CD4-positive, alpha-beta T cell treated with Interleukin-2 at 100 ng/mL for 4 hours (primary cell): ENCODE measurements at regions not wholly inside any gene's neighbourhood (a gene's known extent, or its start where the extent isn't known, plus 50 kb on each side); places are given as distances from the start of the nearest gene placed in this dataset.
"Not testable (repeated sequence)": the region's sequence is repeated elsewhere in the genome, so short reads cannot be mapped to it uniquely, and the experiment has no call there.

Source experiments
- DNase-seq: peaks from one replicate; pipeline ENCODE4 v3.0.0-alpha.2; 2020; ENCODE audit warnings: low spot score

DNA sequence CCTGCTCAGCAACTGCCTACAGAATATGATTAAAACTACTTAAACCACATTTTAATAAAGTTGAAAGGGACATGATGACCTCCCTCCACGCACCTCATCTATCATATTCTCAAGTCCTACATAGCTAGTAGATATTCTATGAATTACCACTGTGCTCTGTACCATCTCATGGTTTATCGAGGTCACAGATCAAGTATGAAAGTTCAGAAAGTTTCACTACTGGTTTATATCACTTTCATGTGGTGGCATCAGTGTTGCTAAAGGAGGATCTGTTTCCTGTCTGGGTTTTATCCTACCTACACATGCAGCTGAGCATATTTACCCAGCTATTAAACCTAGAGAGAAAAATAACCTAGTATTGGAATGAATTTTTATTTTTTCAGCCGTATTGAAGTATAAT lies 214.9 kb upstream of the MON1B start:
- DNase-seq = no peak

DNA sequence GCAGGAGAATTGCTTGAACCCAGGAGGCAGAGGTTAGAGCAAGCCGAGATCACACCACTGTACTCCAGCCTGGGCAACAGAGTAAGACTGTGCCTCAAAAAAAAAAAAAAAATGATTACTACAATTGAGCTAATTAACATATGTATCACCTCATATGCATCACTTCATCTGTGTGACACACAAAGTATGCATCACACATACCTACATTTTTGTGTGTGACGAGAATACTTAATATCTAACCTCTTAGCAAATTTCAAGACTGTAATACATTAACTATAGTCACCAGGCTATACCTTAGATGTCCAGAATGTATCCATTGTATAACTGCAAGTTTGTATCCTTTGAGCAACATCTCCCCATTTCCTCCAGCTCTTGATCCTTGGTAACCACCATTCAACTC lies 214.2 kb upstream of the MON1B start:
- no peak for DNase-seq

- DNase-seq = no peak
Measured at GRCh38 chr16:76984196-76984595, 206.8 kb upstream of the MON1B start.

- no peak for DNase-seq
Measured at GRCh38 chr16:76985392-76986045, 205.5 kb upstream of the MON1B start.

DNA sequence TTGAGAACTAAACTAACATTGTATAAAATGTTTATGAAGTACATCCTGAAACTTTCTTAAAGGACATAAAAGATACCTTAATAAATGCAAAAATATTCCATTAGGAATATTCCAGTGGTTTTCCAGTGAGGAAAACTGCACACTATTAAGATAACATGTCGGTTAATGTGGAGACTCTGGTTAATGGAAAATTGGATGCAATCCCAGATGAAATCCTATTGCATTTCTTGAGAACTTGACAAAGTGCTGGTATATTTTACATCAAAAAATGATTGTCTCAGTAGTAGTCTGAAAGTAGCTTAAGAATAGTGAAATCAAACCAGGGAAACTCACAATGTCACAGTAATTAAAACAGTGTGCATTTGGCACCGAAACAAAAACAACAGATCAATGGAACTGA lies 202.5 kb upstream of the MON1B start:
- no peak for DNase-seq

GRCh38 chr16:77002644-77003043 lies 188.3 kb upstream of the MON1B start:
- DNase-seq = no peak

DNA sequence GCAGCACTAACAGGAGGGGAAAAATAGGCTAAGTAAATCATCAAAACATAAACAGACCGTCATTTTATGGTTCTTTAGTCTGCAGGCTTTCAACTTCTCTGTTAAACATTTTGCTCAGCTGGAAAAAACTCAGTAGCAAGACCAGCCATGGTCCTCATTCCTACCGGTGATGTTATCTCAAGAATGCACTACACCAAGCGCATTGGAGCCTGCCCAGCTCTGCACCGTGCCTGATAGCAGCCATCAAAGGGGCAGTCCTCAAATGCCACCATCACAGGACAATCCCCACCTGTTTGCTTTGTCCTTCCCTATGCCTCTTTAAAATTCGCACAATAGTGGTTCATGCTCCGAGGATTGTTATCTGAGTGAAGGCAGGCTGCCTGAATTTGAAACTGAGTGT lies 181.5 kb upstream of the MON1B start:
- DNase-seq = no peak

GRCh38 chr16:77014441-77014840 lies 176.5 kb upstream of the MON1B start:
- DNase-seq = no peak

- no peak for DNase-seq
Measured at GRCh38 chr16:77030600-77030999, 160.4 kb upstream of the MON1B start.

DNA sequence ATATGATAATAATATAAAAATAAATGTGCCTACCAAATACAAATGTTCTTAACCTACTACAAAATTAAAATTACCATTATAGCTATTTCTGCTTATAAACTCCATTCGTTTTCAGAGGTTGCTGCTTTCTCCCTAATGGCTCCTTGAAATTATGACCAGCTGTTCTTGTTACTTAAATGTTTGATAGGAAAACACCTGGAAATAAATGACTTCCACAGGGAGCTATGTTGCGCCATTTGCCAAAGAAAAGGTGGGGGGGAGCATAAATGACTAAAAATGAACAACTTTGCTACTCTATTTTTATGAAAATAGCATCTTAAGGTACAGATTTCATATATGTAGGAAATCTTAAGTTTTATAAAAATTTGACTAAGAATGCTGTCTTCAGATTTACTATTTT lies 157.5 kb upstream of the MON1B start:
- no peak for DNase-seq

GRCh38 chr16:77035361-77035760 lies 155.6 kb upstream of the MON1B start:
- DNase-seq = no peak

DNA sequence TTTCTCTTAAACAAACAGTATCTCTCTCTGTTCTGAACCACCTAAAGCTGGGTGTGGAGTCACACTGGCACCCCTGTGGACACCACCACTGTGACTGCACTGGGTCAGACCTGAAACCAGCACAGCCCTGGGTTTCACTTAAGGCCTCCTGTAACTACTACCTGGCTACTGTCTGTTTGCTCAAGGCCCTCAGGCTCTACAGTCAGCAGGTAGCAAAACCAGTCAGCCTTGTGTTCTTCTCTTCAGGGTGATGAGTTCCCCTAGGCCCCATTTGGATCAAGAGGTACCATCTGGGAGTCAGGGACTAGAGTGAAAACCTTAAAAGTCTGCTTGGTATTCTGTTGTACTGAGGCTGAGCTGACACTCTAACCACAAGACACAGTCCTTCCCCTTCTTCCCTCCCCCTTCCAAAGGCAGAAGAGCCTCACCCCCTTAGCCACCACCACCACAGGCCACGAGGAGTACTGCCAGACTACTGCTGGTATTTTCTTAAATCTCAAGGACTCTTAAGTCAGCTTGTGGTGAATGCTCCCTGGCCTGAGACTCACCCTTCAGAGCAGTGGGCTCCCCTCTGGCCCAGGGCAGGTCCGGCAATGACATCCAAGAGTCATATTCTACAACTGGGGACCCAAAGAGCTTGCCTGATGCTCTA lies 153.2 kb upstream of the MON1B start:
- DNase-seq = no peak

- no peak for DNase-seq
Measured at GRCh38 chr16:77041468-77041867, 149.5 kb upstream of the MON1B start.

GRCh38 chr16:77043076-77043475 lies 147.9 kb upstream of the MON1B start:
- no peak for DNase-seq

- DNase-seq = no peak
Measured at GRCh38 chr16:77046206-77046605, 144.8 kb upstream of the MON1B start.

DNA sequence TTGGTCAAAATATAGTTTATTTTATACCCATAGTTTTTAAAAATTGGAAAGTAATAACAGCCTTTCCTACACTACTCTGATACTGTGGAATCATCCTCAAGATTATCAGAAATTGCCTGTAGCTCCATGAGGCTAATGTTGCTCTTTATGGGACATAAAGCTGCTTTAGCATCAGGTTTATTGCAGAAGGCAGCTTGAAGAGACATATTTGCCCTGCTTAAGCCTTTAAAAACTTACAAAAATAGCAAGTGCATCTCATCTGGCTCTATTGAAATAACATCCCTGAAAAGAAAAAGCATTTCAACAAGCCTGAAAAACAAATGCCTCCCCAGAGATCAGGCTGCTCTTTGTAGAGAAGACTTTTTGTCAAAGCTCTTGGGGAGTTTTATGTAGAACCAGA lies 142.9 kb upstream of the MON1B start:
- DNase-seq = no peak

- no peak for DNase-seq
Measured at GRCh38 chr16:77049577-77049976, 141.4 kb upstream of the MON1B start.

DNA sequence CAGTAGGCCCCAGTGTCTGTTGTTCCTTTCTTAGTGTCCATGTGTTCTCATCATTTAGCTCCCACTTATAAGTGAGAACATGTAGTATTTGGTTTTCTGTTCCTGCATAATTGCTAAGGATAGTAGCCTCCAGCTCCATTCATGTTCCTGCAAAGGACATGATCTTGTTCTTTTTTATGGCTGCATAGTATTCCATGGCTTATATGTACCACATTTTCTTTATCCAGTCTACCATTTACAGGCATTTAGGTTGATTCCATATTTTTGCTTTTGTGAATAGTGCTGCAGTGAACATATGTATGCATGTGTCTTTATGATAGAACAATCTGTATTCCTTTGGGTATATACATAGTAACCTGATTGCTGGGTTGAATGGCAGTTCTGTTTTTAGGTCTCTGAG lies 134.4 kb upstream of the MON1B start:
- not testable (repeated sequence) for DNase-seq

DNA sequence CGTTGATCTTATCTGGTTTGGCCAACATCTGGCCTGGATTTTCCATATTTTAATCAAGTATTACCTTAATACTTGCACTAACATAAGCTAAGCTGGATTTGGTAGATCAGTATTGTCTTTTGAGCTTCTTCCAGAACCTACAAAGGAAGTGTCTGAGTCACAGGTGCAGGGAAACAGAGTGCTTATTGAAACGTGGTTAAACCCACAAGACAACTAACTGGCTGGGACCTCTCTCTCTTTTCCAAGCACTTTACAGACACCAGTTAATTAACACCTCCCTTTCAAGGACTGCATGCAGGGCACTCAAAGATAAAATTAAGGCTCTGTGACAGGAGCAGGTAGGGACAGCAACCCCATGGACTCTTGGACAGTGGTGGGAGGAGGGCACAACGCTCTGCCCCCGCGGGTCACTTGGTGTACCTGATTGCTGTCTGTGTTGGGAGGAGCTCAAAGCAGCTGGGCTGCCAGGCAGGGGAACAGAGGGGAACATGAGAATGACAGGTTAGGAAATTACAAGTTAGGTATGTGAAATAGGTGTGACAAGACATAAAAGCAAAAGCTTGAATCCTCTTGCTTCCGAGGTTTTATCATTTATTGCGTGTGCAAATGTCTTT lies 133.7 kb upstream of the MON1B start:
- DNase-seq = no peak

DNA sequence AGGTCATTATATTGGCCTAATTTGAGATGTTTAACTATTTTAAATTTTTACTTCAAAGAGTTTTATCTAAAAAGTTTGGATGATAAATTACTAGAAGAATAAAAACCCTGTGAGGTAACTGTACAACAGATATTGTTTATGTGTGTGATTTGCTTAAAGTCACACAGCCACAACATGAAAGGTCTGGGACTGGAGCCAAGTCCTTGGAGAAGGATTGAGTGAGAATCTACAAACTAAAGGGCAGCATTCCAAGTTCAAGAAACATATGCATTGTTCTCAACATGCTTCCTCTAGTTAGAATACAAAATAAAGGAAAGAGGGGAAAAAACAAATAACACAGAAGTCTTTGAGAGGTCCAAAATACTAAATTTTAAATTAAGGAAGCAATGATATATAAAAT lies 131.5 kb upstream of the MON1B start:
- no peak for DNase-seq

GRCh38 chr16:77060614-77061013 lies 130.4 kb upstream of the MON1B start:
- DNase-seq = no peak

GRCh38 chr16:77062878-77063675 lies 127.9 kb upstream of the MON1B start:
- no peak for DNase-seq

DNA sequence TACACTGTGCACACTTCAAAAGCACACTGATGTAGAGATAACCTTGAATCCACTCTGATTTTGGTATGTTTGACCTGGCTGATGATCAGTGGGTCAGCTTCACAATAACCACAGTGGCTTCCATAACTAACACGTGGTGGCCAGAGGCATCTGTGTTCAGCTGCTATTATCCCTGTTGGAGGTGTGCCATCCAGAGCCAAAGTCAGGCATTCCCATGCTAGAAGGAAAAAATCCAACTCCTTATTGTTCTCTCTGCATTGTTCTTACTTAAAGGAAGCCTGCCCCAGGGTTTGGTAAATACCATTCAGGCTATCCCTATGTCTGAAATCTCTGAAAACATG lies 127.3 kb upstream of the MON1B start:
- DNase-seq = no peak
